HFF-Myc (cell line): ENCODE measurements at regions not wholly inside any gene's neighbourhood (a gene's known extent, or its start where the extent isn't known, plus 50 kb on each side); places are given as distances from the start of the nearest gene placed in this dataset.
A peak's percentile ranks its signal among the peaks of the same experiment; 100 is the strongest.

ENCODE experiments used
- DNase-seq: peaks from one replicate; pipeline ENCODE4 v3.0.0-alpha.2; 2011; ENCODE audit warnings: low read depth; ENCODE audit errors: extremely low read depth
- H3K4me3 ChIP-seq: replicated peaks from 2 replicates; pipeline ENCODE4 v1.5.1; 2011; ENCODE audit warnings: low read depth, mild to moderate bottlenecking, control low read depth, low read length
- CTCF ChIP-seq: IDR thresholded peaks from 2 replicates; pipeline ENCODE4 v1.5.1; 2012; ENCODE audit warnings: mild to moderate bottlenecking, low read depth, low read length, control low read depth; ENCODE audit errors: missing control alignments

DNA sequence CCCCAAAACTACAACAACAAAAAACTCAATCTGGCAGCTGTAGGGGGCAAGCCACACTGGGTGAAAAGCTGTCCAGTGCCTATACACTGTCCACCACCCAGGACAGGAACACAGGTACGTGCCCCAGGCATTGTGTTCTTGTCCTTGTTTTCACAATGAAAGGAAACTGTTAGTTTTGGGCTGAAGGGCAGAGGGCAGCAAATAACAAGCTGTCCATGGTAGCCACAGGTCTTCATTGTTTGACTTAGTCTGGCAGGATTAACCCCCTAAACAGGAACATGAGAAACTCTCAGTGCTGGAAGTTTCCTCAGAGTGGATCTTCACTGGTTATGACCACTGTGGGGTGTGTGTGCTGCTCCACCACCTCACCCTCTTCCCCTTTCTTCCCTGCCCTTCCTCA, 224.6 kb upstream of the N4BP1 start:
- no peak for TF ChIP-seq CTCF
- no peak overlapping the region for H3K4me3 ChIP-seq
- no peak for DNase-seq

GRCh38 chr16:48833461-48833860, 223.5 kb upstream of the N4BP1 start:
- no peak for DNase-seq
- TF ChIP-seq CTCF: no peak
- no peak overlapping the region for H3K4me3 ChIP-seq

GRCh38 chr16:48831076-48831722, 221.2 kb upstream of the N4BP1 start:
- H3K4me3 ChIP-seq: no peak overlapping the region
- no peak for DNase-seq
- peak; percentile 16 for TF ChIP-seq CTCF

DNA sequence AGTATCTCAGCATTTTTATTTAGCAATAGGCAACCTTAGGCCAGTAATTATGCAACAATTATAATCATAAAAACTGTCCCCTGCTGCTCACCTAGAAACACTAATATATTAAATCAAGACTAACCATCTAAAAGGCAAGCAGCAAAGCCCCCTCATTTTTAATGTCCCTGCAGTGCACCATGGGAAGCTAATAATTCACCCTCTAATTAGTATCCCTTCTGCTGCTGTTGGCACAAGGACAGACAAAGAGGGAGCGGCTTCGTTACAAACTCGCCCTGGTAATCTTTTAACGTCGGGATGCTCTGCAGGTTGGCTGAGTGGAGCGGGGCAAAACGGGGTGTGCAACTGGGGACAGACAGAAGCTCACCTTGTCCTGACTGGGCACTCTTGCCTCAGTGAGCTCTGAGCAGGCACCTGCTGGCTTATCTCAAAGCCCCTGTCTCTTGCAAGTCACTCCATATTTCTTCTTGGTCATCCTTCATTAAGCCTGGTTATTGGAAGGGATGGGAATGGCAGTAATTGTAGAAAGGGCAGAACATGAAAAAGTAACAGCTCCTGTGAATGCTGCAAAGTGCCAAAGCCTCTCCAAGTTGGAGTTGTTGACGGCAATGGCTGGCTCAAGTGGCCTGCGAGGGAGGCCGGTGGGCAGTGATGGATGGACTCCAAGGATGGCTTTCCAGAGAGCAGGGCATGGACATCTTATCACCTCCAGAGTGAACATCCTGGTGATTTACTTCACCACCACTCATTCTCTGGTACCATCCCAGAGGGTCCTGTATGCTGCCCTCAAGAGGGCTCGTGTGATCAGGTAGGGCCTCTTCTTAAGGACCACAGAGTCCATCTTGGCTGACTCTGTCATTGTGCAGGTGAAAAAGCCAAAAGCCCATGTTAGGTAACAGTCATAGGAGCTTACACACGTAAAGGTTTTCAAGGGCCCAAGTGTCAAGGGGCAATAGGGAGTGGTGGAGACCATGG, 219.6 kb upstream of the N4BP1 start:
- no peak for TF ChIP-seq CTCF
- no peak for DNase-seq
- H3K4me3 ChIP-seq: no peak overlapping the region

DNA sequence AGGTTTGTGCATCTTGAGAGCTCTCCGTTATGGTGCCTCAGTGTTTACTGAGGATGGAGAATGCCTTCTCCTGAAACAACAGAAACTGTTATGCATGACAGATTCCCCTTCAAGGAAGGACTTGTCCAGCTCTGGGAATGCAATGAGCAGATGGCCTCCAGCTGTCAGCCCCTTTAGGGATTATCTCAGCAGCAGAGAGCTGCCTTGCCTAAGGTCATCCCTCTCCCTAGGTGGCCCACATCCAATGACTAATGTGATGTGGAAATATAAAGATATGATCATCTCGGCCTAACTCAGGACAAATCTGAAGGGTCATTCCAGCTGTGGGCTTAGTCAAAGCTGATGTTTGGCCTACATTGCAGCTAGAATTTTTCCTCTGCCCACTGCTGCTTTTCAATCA, 214.3 kb upstream of the N4BP1 start:
- TF ChIP-seq CTCF: no peak
- no peak overlapping the region for H3K4me3 ChIP-seq
- DNase-seq: no peak

- no peak for TF ChIP-seq CTCF
- DNase-seq: no peak
- H3K4me3 ChIP-seq: no peak overlapping the region
These were observed 212.5 kb upstream of the N4BP1 start for GRCh38 chr16:48822431-48822830.
